ENCODE measurements at regions not wholly inside any gene's neighbourhood (a gene's known extent, or its start where the extent isn't known, plus 50 kb on each side); places are given as distances from the start of the nearest gene placed in this dataset.
"Not testable (repeated sequence)": the region's sequence is repeated elsewhere in the genome, so short reads cannot be mapped to it uniquely, and the experiment has no call there.

DNA sequence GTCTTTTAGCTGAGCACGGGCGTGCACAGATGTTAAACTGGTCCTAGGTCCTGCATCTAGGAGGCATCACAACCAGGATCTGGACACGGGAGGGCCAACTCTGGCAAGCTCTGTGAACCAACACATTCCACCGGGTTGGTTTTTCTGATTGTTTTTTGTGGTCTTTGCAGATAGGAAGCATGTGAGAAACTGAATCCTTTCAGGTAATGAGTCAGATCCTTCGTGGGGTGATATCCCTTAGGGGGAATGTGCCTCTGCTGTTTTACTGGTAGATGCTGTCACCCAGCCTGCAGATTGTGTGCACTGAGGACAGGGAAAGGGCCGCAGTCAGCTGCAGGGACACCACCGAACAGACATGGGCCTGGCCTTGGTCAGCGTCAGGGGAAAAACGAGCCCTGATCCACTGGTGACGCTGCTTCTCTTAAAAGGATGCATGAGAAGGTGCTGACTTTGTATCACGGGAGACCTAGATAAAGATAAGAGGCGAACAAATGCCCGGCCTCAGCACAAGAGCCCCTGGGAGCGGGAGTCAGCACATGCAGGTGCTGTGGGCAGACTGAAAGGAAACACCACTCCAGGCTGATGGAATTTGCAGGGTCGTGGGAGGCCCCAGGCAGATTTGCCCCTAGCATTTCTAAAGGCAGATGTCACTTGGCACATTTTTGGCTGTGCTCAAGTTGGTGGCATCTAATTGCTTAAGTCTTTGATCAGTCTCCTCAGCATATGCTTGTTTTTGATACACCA lies 51.1 kb downstream of the DOP1B start:
- no peak for DNase-seq (ENCODE audit: low read depth)

DNA sequence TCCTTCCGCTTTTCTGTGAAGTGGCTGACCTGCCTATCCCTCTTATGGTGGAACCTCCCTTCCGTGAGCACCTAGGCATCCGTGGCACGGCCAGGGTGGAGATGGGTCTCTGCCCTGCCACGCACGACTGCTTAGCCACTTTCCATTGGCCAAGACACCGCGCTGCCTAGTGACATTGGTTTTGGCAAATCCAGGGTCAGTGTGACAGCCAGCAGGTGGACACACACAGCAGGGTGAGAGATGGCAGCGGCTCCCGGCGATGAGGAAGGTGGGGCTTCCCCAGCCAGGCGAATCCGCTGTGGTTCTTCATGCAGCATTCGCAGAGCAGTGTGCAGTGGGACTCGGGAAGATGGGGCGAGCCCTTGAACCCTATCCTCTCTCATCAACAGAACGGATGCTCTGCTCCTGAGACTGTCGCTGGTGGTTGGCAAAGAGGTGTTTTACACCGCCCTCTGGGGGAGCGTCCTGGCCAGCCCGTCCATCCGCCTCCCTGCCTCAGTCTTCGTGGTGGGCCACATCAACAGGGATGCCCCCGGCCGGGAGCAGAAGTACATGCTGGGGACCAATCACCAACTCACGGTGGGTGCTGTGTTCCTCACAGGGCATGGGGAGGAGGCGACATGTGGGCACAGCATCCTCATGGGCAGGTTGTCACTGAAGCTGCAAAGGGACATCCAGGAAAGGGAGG lies 51.8 kb downstream of the DOP1B start:
- no peak for DNase-seq (ENCODE audit: low read depth)

DNA sequence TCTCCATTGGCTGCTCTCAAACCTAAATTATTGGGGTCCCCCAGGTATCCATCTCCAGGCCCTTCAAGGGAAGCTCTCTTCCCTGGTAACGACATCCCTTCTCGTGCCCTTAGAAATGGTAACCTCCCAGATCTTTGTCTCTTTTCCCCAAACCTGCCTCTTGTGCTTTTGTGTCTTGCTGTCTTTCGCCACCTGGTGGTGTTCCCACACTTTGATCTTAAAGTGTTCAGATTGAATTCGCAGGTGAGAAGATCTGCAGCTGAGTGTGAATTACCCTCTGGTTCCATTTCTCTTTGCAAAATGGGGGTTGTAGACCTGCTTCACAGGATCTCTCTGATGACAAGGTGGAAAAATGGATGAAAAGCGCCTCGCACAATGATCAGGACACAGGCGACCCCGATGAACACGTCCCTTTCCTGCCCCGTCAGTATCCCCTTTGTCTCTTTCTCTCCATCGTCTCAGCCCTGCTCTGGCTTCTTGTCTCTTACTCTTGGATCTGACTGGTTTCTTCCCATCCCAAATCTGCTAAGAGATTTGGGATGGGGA lies 53.1 kb downstream of the DOP1B start:
- peak; percentile 20 for DNase-seq (ENCODE audit: low read depth)

DNA sequence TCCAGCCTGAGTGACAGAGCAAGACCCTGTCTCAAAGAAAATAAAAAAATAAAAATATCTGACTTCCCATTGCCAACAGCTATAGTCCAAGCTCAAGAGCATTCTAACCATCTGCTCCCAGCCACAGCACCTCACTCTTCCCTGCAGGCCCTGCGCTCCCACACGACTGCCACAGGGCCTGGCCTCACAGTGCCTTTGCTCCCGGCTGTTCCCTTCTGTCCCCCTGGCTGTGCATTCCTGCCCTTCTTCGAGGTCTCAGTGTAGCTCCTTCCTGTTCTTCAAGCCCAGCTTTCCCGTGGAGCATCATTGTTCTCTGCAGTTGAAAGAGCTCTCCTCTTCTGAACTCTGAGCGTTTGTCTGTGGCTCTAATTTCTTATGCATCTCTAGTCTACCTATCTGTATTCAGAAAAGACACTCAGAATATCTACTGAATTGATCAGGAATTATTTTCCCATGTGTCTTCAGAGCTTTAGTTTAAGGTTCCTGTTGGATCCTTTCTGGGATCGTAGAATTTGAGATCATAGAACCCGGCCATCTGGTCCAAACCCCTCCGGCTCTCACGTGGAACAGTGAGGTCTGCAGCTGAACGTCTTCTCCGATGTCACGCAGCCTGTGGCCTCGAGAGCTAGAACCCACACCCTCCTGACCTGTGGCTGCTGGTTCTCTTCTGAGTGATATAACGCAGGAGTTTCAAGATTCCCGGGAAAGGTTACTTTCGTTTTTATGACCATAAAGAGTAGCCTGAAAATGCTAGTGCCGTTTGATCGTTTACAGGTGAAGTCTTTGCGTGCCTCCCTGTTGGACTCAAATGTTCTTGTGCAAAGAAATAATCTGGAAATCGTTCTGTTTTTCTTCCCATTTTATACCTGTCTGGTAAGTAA lies 54.4 kb downstream of the DOP1B start:
- DNase-seq (ENCODE audit: low read depth), result no peak

DNA sequence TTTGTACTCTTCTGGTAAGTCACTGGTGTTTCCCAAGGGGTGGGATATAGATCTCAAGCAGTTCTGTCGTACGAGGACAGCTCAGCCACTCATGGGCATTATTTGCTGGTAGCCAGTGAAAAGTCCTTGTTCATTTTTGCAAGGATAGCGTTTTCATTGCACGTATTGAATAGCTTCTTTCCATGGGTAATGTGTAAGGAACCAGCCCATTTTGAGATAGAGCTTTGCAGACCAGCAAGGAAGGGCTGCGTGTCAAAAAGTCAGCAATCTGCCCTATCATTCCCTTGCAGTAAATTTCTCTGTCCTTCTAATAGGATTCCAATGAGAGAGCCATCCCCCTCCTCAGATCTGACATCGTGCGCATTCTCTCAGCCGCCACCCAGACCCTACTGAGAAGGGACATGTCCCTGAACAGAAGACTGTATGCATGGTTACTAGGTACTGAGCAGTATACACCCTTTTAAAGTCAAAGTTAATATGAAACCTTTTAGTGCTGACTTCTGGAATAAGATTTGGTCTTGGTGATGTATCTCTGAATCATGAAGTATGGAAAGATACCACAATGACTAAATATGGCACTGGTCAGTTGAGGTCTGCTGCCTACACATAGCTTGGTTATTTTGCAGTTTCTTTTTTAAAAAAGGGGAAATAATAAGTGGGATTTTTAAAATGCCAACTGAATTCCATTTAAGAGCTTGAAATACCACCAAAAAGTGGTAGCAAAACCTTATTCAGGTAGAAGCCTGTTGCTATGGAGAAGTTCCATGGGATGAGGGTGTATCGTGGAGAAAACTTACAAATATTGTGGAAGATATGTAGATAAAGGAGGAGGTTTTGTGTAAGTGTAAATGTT lies 55.3 kb downstream of the DOP1B start:
- no peak for DNase-seq (ENCODE audit: low read depth)

DNA sequence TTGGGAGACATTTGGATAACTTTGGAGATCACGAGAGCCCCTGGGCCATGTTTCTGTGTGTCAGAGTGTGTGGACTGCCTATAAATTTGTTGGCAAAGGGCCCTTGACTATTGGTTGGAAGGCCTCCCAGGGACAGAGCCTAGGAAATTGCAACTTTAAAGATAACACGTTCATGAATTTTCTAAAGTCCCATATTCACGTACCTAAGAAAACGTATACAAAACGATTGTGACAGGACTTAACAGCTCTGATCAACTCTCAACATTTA lies 55.8 kb downstream of the DOP1B start:
- no peak for DNase-seq (ENCODE audit: low read depth)

DNA sequence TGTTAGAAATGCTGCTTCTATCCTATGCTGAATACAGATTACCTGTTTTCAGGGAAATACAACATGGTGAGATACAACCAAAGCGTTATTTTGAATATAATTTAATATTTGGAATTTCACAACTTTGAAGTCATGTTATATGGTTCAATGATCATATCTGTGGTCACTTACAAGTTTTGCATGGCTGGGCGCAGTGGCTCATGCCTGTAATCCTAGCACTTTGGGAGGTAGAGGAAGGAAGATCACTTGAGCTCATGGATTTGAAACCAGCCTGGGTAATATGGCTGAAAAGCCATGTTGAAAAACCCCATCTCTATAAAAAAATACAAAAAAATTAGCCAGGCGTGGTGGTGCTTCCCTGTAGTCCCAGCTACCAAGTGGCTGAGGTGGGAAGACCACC lies 57.9 kb downstream of the DOP1B start:
- no peak for DNase-seq (ENCODE audit: low read depth)

DNA sequence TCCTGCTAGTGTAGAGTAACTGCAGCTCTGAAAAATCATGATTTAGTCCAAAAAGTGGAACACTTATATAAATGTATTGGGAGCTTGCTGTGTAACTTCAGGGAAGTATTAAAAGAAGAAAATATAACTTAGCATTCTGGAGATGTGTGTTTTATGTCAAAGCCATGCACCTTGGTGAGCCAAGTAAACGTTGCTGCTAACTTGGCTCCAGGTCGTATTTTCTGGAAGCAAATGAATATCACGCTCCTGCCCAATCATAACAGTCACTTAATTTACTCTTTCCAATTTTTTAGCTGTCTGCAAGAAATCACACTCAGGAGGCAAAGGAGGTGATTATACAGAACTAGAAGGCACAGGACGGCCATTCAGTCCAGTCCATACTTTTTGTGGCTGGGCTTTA lies 61.1 kb downstream of the DOP1B start:
- no peak for DNase-seq (ENCODE audit: low read depth)

DNA sequence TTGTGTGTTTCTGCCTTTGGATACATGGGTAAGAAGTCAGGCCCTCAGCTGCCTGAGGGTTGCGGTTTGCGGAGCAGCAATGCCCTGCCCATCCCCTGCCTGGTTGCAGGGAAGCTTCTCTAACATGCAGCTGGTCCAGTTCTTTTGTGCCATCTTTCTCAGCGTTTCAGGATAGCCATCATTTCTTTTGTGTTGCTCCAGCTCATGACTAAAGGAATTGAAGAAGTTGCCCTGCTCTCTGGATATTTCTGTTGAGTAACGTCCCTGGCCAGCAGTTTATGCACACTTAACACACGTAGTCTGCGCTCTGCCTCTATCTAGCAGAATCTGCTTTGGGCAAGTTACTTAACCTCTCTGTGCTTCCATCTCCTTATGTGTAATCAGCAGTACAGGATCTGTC lies 62.1 kb downstream of the DOP1B start:
- no peak for DNase-seq (ENCODE audit: low read depth)

DNA sequence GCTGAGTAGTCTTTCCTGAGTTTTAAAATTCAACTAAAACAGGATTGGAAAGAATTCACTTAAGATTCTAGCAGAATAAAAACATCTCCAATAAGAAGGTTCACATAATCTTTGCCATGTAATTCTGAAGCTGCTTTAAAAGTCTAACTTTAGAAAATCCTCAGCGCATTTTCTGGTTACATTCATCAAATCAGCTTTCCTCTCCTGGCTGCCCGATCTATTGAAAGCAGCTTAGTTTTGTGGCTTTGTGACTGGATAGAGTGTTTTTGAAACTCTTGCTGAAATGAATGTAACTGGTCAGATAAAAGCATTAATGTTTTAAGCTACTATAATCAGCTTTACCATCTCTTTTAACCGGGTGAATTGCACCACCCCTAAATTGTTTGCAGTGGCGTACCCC lies 66.8 kb downstream of the DOP1B start:
- no peak for DNase-seq (ENCODE audit: low read depth)

DNA sequence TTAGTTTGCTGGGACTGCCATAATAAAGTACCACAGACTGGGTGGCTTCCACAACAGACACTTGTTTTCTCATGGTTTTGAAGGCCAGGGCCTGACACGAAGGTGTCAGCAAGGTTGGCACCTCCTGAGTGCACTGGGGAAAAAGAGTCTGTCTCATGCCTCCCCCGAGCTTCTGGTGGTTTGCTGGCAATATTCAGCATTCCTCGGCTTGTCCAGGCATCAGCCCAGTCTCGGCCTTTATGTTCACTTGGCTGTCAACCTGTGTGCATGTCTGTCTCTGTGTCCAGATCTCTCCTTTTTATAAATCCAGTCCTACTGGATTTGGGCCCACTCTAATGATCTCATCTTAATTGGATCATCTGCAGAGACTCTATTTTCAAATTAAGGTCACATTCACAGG lies 72.6 kb downstream of the DOP1B start:
- no peak for DNase-seq (ENCODE audit: low read depth)

DNA sequence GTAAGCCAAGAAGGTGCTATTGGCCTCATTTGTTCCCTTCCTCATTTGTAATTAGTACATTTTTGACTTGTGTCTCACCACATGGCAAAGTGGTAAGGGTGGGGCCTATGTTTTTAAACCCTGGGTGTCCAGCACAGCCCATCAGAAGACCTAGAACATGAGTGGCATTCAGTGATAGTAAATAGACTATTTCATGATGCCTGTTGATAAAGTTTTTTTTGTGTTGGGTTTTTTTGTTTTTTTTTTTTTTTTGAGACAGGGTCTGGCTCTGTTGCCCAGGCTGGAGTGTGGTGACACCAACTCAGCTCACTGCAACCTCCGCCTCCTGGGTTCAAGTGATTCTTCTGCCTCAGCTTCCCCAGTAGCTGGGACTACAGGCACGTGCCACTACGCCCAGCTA lies 74.8 kb downstream of the DOP1B start:
- DNase-seq (ENCODE audit: low read depth), result not testable (repeated sequence)

DNA sequence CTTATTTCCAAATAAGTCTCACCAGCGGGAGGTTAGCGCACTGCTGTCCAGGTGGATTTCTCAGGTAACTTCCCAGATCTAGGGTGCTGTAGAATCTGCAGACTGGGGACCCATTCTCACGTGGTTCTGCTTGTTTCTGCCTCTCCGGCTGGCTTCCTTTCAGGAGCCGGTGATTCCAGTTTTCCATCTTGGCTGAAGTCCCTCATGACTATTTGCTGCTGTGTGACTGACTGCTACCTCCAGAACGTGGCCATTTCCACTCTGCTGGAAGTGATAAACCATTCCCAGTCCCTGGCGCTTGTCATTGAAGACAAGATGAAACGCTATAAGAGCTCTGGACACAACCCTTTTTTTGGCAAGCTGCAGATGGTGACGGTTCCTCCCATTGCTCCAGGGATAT lies 76.0 kb downstream of the DOP1B start:
- DNase-seq (ENCODE audit: low read depth), result no peak

DNA sequence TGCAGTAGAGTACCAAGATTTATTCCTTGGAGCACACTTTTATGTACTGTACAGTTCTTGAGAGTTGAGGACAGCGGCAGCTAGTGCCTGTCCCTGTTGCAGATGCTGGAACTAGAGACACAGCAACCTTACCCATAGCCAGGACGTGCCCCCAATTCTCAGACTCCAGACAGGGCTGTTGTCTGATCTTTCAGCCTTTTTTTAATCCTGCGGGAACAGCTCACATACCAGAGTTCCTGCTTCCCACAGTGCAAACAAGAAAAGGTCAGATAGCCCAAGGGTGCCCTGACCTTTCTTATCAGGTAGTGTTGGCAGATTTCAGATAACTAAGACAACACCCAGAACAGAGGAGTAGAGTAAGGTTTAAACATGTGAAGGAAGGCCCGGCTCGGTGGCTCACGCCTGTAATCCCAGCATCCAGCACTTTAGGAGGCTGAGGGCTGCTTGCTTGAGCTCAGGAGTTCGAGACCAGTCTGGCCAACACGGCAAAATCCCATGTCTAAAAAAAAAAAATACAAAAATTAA lies 78.5 kb downstream of the DOP1B start:
- DNase-seq (ENCODE audit: low read depth), result no peak

DNA sequence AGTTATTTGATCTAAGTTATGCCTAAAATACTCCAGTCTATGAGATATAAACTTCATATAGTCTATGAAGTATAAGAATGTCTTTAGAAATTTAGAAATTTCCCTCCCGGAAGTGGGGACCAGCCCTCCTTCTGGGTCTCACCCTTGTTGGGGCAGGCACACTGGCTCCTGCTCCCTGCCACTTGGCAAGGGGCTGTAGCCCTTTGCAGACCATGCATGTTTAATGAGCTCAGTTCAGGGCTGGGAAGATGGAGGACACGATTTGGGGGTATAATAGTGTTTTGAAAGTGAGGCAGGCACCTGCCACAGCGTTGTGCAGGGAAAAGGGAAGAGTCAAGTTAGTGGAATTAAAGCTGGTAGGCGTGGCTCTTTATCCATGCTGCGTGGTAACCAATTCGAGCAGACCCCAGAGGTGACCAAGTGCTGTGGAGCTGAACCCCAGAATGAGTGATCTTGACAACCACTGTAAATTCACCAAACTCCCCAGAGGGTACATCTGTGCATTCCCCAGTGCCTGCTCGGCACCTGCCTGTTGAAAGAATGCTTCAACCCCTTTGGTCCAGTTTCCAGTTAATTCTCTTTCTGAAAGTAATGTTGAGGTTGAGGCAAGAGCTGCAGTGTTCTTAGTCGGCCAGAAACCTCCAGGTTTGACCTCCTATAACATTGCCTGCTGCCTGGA lies 79.6 kb downstream of the DOP1B start:
- no peak for DNase-seq (ENCODE audit: low read depth)

DNA sequence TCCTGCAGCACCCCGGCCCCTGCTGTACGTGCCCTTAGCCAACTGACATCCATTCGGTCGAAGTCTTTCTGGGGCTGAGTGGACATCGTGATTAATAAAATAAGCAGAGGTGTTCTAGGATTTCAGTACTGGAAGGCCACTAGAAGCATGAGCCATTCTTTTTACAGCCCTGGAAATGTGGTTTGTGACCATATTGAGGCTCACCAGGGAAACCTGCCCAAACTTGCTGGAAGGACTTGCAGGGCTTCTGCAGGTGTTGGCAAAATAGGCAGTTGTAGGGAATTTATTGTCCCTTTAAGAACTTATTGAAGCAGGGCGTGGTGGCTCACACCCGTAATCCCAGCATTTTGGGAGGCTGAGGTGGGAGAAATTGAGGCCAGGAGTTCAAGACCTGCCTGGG lies 80.8 kb downstream of the DOP1B start:
- no peak for DNase-seq (ENCODE audit: low read depth)

DNA sequence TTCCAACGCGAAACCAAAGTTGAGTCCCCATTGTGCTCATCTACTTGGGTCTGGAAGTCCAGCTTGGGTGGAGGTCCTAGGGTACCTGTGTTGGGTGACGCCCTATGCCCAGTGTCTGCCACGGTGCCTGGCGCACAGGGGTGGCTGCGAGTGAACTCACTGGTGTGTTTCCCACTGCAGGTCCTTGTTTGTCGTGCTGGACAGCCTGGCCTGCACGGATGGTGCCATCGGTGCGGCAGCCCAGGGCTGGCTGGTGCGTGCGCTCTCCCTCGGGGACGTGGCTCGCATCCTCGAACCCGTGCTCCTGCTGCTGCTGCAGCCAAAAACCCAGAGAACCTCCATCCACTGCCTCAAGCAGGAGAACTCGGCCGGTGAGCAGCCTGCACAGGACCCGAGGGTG lies 80.4 kb upstream of the MORC3 start:
- DNase-seq (ENCODE audit: low read depth), result no peak

DNA sequence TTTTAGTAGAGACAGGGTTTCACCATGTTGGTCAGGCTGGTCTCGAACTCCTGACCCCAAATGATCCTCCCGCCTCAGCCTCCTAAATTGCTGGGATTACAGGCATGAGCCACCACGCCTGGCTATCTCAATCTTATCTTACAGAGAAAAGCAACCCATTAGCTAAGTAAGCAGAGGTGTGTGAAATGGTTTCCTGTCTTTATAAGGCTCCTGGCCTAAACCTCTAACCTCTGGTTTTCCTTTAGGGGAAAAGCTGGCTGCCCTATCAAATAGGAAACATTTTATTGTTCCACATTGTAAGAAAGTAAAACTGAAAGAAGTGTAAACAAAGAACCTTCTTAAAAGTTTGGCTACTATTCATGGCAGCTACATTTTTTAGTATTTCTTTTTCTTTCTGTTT lies 78.3 kb upstream of the MORC3 start:
- no peak for DNase-seq (ENCODE audit: low read depth)

DNA sequence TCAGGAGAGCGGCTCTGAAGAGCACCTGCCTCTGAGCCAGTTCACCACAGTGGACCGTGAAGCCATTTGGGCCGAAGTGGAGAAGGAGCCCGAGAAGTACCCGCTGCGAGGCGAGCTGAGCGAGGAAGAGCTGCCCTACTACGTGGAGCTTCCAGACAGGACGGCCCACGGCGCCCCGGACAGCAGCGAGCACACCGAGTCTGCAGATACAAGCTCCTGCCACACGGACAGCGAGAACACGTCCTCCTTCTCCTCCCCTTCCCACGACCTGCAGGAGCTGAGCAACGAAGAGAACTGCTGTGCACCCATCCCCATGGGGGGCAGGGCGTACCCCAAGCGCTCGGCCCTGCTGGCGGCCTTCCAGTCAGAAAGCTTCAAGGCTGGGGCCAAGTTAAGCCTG lies 74.9 kb upstream of the MORC3 start:
- no peak for DNase-seq (ENCODE audit: low read depth)

DNA sequence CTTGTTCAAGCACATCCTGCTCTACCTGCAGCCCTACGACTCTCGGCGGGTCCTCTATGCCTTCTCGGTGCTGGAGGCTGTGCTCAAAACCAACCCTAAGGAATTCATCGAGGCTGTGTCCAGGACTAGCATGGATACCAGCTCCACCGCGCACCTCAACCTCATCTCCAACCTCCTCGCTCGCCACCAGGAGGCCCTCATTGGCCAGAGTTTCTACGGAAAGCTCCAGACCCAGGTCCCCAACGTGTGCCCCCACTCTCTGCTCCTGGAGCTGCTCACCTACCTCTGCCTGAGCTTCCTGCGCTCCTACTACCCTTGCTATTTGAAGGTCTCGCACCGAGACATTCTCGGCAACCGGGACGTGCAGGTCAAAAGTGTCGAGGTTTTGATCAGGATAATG lies 74.3 kb upstream of the MORC3 start:
- DNase-seq (ENCODE audit: low read depth), result no peak

DNA sequence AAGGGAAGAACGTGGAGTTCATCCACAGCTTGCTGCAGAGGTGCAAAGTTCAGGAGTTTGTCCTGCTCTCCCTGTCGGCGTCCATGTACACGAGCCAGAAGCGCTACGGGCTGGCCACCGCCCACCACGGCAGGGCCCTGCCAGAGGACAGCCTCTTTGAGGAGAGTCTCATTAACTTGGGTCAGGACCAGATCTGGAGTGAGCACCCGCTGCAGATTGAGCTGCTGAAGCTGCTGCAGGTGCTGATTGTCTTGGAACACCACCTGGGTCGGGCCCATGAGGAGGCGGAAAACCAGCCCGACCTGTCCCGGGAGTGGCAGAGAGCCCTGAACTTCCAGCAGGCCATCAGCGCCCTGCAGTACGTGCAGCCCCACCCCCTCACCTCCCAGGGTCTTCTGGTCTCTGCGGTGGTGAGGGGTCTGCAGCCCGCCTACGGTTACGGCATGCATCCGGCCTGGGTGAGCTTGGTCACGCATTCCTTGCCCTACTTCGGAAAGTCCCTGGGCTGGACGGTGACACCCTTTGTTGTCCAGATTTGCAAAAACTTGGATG lies 73.8 kb upstream of the MORC3 start:
- DNase-seq (ENCODE audit: low read depth), result no peak

All from CMK (cell line).